ENCODE measurements at regions not wholly inside any gene's neighbourhood (a gene's known extent, or its start where the extent isn't known, plus 50 kb on each side); places are given as distances from the start of the nearest gene placed in this dataset.

GRCh38 chr10:61018146-61018545 lies 74.2 kb upstream of the RHOBTB1 start:
- Histone ChIP-seq H3K4me1 (ENCODE audit: control insufficient read depth, insufficient read depth, low read length) (no peaks in the 10 kb centered on the region), H3K4ac (ENCODE audit: low read depth, low read length) (no peak overlapping the region), H2AK9ac (replicated peaks; ENCODE audit: low read depth, low read length, poor library complexity) (no peak overlapping the region), H3K23ac (ENCODE audit: low read depth, low read length) (no peak overlapping the region), H2BK5ac (ENCODE audit: low read depth, low read length, poor library complexity, severe bottlenecking) (no peak overlapping the region), H4K5ac (ENCODE audit: low read depth, low read length) (no peak overlapping the region), H3K4me2 (ENCODE audit: low read depth, low read length) (no peak overlapping the region), H2AK5ac (ENCODE audit: low read depth, low read length) (no peak overlapping the region), H3K9me1 (ENCODE audit: insufficient read depth, low read length) (no peaks in the 10 kb centered on the region), H2BK20ac (ENCODE audit: low read depth, low read length) (no peak overlapping the region), H4K20me1 (ENCODE audit: insufficient read depth, low read length) (no peaks in the 10 kb centered on the region), H3K79me1 (ENCODE audit: low read depth in 1 of 2, low read length in 2 of 2) (no peaks in the 10 kb centered on the region), H3K27me3 (ENCODE audit: control insufficient read depth, insufficient read depth, low read length) (peaks cover 1% of the 10 kb centered on the region), H3K36me3 (ENCODE audit: control insufficient read depth, insufficient read depth, low read length) (no peaks in the 10 kb centered on the region), H3K9ac (ENCODE audit: low read depth, low read length) (no peak overlapping the region), H3K4me3 (ENCODE audit: insufficient read depth, low read depth, low read length) (no peak overlapping the region), H2AFZ (replicated peaks; ENCODE audit: low read length, poor library complexity) (no peak overlapping the region), H2BK15ac (ENCODE audit: low read depth, low read length) (no peak overlapping the region), H3K27ac (ENCODE audit: insufficient read depth, low read length) (no peak overlapping the region), H3K56ac (ENCODE audit: extremely low read depth, insufficient read depth, low read length) (no peak overlapping the region), H4K8ac (ENCODE audit: low read depth in 2 of 2, low read length in 2 of 2) (no peak overlapping the region), H3K9me3 (ENCODE audit: control insufficient read depth, insufficient read depth, low read length) (no peaks in the 10 kb centered on the region), H2BK120ac (ENCODE audit: low read depth, low read length) (no peak overlapping the region), H3K18ac (ENCODE audit: low read depth, low read length) (no peak overlapping the region), H4K91ac (ENCODE audit: insufficient read depth, low read depth, low read length) (no peak overlapping the region), H3K14ac (replicated peaks; ENCODE audit: low read depth, low read length) (no peak overlapping the region)
- ChIA-PET CTCF (interaction anchor here (1.7 kb wide), 1 partner anchor 13 kb away, joined by 3 read pairs; no protein-coding TSS in a partner anchor), POLR2A (ENCODE audit: unreplicated experiment) (no interaction called here)
- dilution Hi-C loops (cut with HindIII; ENCODE audit: low sequenced_read_pairs, unreplicated experiment) = no loop called here
- ATAC-seq (ENCODE audit: low read depth) (no peak), DNase-seq (no peak)
- TF ChIP-seq, protein P1, sequence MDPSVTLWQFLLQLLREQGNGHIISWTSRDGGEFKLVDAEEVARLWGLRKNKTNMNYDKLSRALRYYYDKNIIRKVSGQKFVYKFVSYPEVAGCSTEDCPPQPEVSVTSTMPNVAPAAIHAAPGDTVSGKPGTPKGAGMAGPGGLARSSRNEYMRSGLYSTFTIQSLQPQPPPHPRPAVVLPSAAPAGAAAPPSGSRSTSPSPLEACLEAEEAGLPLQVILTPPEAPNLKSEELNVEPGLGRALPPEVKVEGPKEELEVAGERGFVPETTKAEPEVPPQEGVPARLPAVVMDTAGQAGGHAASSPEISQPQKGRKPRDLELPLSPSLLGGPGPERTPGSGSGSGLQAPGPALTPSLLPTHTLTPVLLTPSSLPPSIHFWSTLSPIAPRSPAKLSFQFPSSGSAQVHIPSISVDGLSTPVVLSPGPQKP (IDR thresholded peaks at IDR 0.05; ENCODE audit: borderline replicate concordance, low read depth, low read length) = no peak
- no peak for TF ChIP-seq MAFK (IDR thresholded peaks at IDR 0.05; ENCODE audit: low read depth, low read length)
- TF ChIP-seq RFX5 (IDR thresholded peaks at IDR 0.05; ENCODE audit: low read depth, low read length) = no peak
- TF ChIP-seq CEBPB (IDR thresholded peaks at IDR 0.05; ENCODE audit: low read depth, low read length) = no peak
- no peak for TF ChIP-seq RCOR1 (IDR thresholded peaks at IDR 0.05; ENCODE audit: insufficient replicate concordance, low read length)
- no peak for TF ChIP-seq USF2 (IDR thresholded peaks at IDR 0.05; ENCODE audit: low read depth, low read length)
- no peak for TF ChIP-seq SMC3 (IDR thresholded peaks at IDR 0.05; ENCODE audit: low read depth, low read length)
- no peak for TF ChIP-seq MAZ (IDR thresholded peaks at IDR 0.05; ENCODE audit: borderline replicate concordance, low read depth, low read length)
- no peak for TF ChIP-seq FOS (IDR thresholded peaks at IDR 0.05; ENCODE audit: low read depth, low read length)
- in situ Hi-C loops (cut with MboI; ENCODE audit: low sequenced_read_pairs) = no loop called here
- intact Hi-C loops (cut with micrococcal nuclease) = no loop called here
- BruUV-seq (replicated peaks) = no TSS peak
